HG03520 (cell line): ENCODE measurements at regions not wholly inside any gene's neighbourhood (a gene's known extent, or its start where the extent isn't known, plus 50 kb on each side); places are given as distances from the start of the nearest gene placed in this dataset.
"Not testable (repeated sequence)": the region's sequence is repeated elsewhere in the genome, so short reads cannot be mapped to it uniquely, and the experiment has no call there.

ENCODE experiments used
- ATAC-seq: cut with Tn5 transposase; IDR thresholded peaks from one replicate; pipeline ENCODE4 v1.9.1; 2021; ENCODE audit warnings: mild to moderate bottlenecking, moderate library complexity; ENCODE audit not compliant: unreplicated experiment

DNA sequence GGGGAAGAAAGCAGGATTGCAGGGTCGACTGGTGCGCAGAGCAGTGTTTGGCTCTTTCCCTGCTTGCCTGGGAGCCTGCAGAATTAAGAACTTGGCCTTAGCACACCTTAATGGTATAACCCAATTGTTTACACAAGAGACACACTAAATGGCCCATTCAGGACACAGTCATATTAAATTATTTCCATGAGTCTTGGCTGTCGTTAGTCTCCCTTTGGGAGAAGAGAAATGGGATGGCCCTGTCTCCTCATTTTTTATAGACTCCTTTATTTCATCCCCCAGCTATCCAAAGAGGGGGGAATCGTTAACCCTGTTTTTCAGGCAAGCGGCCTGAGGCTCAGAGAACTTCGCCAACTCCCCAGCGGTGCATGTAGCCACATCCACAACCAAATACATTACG is 282.5 kb downstream of the SUCLA2 start:
- ATAC-seq, result no peak

DNA sequence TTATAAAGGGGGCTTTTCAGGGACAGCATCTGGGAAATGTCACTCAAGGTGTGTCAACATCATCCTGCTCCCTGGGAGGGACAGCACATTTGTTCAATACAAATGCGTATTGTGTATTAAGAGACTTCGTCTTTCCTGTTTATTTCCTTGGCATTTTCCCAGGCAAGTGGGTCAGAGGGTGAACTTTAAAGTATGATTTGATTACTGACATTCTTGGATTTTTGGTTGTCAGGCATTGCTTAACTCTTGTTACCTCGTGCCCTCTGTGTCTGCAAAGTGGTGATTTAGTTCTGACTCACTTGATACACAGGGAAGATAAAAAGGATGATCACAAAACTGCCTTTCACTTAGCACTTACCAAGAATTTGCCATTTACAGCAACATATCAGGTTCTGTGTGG is 292.7 kb downstream of the SUCLA2 start:
- ATAC-seq, result no peak

DNA sequence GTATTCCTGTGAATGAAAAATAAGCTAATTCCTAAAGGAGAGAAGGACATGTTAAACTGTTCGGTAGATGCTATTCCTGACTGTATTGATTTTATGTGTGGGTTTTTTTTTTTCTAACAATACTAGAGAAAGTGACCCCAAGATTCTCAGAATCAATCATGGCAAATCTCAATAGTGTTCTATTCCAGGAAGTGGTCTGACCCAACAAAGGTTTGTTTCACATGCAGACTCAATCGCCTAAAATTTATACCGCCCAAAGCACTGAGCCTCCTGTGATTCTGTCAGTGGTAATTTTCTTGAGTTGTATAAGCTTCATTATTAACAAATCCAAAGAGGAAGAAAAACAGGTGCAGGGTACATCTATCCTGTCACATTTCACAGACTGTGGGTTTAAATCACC is 293.7 kb downstream of the SUCLA2 start:
- ATAC-seq, result no peak

DNA sequence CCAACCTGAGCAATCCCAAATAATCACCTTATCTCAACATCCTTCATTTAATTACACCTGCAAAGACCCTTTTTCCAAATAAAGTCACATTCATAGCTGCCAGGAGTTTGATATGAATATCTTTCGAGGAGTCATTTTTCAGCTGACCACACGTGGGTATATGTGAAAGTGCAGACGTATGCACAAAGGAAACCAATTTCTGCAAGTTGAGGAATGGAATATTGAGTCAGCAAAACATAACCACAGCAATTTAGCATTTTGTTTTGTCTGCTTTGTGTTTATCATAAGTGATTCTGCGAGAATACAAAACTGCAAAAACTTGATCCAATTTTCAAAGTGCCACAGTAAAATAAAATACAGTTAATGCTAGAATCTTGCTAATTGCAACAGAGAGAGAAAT is 295.9 kb downstream of the SUCLA2 start:
- ATAC-seq, result no peak

DNA sequence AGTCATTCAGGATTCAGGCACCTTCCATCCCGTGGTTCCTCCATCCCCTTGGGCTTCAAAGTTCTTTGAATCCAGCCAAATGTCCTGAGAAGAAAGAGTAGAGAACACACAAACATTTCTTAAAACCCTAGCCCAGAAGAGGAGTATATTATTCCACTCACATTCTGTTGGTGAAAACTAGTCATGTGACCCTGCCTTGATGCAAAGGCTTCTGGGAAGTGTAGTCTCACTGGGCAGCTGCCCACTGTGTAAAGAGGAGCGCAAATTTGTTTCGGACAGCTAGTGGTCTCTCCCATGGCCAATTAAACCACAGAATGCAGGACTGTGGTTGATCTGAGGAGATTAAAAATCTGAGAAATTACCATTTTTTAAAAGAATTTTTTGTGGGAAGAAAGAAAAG is 304.4 kb downstream of the SUCLA2 start:
- ATAC-seq, result no peak

DNA sequence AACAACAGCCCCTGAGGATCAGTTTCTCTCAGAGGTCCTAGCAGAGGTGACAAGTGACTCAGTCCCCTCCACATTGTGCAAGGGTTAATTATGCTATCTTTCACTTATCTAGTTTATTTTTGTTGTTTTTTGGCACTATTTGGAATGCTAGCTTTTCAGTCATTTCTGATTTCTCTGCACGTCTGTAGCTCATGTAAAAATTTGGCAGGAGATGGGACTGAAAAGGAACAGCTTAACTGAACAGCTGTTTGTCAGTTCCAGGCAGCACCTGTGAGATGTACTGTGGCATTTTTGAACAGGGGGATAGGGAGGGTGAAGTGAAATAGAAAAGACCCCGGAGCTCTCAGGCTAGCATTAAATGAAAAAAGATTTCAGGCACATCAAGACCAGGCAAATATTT is 313.5 kb downstream of the SUCLA2 start:
- no peak for ATAC-seq

DNA sequence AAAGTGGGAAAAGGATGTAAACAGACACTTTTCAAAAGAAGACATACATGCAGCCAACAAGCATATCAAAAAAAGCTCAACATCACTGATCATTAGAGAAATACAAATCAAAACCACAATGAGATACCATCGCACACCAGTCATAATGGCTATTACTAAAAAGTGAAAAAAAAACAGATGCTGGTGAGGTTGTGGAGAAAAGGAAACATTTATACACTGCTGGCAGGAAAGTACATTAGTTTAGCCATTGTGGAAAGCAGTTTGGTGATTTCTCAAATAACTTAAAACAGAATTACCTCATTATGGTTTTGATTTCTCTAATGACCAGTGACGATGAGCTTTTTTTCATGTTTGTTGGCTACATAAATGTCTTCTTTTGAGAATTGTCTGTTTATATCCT is 315.9 kb downstream of the SUCLA2 start:
- ATAC-seq, result not testable (repeated sequence)

DNA sequence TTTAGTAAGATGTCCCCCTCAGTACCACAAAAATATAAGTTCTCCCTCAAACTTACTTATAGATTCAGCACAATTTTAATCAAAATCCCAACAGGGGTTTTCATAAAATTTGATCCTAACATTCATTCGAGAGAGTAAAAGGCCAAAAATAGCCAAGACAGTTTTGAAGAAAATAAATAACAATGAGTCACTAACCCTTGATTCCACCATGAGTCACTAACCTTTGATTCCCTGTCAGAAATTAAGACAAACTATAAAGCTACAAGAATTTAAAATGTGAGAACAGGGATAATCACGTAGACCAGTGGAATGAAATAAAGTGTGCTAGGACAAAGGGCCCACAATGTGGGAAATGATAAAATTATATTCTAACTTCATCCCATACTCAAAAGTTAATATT is 320.3 kb downstream of the SUCLA2 start:
- ATAC-seq, result no peak

DNA sequence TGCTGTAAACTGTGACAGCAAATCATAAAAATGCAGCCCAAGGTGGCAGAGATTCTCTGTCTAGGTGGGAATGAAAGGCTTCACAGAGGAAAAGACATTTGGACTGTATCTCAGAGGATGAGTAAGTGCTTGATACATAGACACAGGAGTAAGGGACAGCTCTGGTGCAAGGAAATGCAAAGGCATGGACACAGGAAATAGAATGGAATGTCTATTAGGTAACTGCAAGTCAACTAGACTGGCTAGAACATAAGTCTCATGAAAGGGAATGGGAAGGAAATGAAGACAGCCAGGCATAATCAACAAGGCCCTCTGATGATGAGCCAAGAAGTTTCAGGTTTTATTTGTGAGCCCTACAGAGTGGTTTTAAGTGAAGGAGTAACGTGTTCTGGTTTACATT is 321.7 kb downstream of the SUCLA2 start:
- no peak for ATAC-seq

DNA sequence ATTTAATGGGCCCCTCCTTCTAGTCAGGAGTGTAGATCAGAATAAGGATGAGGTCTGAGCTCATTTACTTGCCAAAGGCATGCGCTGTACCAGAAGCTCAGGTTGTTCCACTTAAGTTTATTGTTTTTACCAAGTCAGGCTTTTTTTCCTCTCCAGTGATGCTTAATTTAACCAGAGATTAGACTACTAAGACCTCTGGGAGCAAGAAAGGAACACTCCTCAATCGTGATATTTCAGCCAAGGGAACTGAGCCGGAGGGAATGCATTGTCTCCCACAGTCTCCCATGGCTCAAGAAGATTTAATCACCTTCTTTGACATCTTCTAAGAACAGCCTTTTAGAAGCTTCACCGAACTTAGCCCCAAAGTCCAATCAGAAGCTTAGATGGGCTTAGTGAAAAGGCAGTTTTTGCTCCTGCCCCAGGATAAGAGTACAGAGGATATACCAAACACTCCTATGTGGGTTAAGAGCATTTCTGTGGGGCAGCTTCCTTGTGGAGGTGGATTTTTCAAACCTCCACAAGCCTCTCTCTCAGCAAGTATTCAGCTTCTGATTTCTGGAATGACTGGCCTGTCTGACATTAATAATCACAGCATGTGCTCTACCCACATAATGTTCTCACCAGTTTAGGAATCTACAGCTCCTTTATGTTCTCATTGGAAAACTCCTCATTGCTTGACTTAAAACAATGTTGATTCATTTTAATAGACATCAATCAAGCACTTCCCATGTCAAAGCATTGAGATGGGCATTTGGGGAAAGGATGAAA is 322.7 kb downstream of the SUCLA2 start:
- ATAC-seq, result no peak

DNA sequence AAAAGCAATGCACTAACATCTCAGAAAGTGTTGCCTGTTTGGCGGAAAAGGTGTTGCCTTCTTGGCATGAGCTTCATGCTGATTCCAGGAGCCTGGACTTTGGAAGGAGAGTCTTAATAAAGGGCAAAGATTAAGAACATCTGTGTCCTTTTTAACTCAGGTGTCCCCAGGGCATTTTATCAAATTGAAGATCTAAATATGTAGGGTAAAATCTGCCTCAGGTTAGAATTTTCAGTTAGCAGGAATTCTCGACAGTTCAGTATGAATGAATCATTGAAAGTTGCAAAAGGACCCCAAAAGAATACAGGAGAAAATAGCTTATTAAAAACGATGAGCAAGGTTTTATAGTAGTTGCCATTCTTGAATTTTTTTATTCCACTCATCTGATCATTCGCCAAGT is 325.2 kb downstream of the SUCLA2 start:
- no peak for ATAC-seq

DNA sequence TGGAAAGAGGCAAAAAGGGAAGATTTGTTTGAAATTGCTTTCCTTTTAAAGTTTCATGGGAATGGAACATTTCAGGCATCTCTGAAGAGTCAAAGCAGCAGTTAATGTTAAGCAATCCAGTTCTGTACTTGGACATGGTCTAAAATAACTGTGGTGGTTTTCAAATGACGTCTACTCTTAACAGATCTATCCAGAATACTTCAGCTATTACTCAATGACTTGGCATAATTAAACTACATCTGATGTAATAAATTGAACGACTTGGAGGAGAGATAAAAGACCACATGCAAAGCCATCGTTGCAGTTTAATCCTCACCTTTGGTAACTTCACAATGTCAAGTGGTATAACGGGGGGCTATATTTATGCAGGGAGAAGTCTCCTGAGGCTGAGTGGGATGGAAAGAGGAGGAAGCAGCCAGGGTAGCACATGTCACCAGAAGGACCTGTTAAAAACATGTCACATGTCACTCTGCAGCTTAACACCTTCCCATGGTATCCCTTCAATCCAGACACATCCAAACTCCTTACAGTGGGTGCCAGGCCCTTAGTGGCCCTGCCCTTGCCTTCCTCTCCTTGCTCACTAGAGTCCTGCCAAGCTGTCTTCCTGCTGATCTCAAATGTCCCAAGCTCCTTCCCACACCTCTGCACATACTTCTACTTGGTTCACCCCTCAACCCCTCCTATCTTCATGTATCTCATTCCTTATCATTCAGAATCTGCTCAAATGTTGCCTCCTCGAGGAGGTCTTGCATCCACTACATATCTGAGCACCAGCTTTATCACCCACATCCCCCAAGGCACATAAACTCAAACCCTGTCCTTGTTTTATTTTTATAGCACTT is 327.8 kb downstream of the SUCLA2 start:
- no peak for ATAC-seq

DNA sequence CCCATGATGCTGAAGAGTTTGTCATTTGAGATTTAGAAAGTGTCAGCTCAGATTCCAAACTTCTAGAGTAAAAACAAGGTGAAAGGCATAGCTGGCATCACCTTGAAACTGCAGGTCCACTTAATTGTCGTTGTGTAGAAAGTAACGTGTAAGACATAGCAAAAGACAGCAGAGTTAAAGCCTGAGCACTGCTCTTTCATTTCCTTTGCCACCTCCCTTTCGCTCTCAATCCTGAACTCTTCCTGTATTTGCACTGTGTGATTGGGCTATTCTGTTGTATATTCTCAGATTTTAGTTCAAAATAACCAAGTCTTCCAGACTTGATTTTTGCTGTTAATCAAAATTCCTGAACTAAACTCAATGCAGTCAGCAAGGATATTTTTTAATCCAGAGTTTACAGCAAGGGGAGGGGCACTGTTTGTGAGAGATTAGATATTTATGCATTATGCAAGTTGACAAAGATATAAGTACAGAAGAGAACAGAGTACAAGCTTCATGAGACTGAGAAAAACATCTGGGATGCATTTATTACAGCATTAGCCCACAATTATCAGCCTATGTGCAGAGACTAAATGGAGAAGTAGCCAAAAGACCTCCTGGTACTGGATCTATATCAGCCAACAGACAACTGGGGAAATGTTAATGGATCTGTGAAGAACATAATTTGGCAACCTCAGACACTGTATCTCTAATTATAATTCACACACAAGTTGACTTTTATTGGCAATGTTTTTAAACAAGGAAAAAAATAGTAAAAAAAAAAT is 328.6 kb downstream of the SUCLA2 start:
- no peak for ATAC-seq

DNA sequence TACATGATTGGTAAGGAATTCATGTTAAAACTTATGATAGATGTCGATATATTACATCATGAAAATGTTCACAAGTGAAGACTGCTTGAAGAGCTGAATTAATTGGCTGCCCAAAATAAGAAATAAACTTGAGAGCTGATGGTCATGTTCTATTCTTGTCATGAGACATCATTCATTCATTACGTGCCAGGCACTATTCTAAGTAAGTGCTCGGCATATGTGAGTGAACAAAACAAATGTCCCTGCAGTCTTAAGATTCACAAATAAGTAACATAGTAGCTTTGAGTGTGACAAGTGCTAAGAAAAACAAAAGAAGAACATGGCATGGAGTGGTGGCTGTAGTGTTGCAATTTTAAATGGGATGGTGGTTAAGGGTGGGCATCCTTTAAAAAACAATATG is 329.3 kb downstream of the SUCLA2 start:
- no peak for ATAC-seq

DNA sequence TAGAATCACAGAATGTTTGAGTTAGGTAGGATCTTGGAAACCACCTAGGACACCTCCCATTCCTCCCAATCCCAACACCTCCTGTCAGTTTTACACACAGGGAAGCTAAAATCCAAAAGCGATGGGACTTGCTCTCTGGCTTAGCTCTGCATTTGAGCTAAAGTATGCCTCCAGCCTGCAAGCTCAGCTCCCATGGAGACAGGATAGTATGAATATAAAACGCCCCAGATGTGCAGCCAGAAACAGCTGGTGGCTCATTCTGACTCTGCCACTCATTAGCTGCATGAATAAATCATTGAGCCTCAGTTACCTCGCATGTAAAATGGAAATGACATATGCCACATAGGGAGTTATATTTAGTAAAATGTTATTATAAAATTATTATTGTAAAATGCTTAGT is 336.0 kb downstream of the SUCLA2 start:
- no peak for ATAC-seq

DNA sequence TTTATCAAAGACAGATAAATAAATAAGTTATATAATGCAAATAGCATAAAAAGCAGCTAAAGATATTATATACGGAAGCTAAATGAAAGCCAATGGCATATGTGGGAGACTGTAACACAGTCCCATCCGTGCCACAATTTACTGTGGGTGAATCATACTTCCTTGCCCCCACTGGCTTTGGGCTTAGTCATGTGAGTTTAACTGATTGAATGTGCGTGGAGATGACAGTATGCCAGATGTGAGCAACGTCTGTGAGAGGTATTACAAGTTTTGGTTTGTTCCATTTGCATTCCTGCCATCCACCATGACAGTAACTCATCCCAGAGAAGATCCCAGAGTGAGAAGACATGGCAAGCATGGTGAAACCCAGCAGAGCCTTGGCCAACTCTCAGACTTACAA is 340.0 kb downstream of the SUCLA2 start:
- ATAC-seq, result no peak

DNA sequence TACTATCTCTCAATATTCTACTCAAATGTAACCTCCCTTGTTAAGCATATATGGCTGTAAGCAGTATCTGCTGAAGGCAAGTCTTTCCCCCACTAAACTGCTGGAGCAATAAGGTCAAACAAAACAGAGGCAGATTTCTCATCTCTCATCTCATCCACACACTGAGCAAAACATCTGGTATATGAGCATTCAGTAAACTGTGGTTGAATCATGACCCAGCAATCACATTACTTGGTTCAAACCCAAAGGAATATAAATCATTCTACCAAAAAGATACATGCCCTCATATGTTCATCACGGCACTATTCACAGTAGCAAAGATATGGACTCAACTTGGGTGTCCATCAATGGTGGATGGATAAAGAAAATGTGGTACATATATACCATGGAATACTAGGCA is 344.4 kb downstream of the SUCLA2 start:
- ATAC-seq, result no peak

DNA sequence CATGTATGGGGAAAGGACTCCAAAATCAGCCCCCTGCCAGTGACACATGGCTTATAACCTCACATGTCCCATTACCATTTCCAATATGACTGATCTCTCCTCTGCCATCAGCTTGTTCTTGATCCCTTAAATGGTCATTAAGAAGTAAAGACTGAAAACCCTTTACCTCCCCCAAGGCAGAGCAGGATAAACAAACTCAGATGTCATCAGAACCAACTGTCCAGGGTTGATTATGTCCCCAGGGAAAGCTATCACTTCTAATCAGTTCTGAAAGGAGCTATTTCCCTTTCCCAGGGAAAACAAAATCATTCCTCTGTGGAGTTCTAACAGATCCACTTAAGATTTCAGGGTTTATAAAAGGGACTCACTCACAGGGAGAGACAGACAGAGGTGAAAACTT is 350.9 kb downstream of the SUCLA2 start:
- no peak for ATAC-seq

DNA sequence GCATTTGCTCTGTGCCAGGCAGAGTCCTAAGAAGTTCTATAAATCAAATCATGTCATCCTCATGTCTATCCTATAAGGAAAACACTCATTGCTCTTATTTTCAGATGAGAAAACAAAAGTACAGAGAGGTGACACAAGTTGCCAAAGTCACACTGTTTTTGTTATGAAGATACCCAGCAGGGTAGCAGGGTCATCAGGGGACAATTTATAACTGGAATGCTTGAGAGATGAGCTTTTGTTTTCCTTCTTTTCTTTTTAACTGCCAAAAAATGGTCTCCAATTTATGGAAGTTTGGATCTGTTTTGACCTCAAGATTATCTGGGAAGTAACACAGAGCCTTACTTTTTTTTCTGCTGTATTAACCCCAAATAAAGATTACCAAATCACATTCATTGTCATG is 354.1 kb downstream of the SUCLA2 start:
- ATAC-seq, result no peak

DNA sequence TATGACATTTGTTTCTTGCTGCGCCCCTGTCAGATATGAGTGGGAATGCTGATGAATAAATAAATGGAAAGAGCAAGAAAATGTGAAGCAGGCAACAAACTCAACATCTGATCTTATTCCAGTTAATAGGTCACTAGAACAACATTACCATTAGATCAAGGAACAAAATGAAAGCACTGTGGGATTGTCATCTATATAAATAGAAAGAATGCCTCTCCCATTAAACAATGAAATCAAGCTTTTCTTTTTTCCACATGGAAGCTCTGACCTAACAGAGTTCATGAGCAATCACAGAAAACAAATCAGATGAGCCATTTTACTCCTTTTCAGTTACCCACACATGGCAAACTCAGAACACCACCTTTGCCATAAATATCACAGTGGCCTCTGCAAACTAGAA is 354.8 kb downstream of the SUCLA2 start:
- no peak for ATAC-seq

DNA sequence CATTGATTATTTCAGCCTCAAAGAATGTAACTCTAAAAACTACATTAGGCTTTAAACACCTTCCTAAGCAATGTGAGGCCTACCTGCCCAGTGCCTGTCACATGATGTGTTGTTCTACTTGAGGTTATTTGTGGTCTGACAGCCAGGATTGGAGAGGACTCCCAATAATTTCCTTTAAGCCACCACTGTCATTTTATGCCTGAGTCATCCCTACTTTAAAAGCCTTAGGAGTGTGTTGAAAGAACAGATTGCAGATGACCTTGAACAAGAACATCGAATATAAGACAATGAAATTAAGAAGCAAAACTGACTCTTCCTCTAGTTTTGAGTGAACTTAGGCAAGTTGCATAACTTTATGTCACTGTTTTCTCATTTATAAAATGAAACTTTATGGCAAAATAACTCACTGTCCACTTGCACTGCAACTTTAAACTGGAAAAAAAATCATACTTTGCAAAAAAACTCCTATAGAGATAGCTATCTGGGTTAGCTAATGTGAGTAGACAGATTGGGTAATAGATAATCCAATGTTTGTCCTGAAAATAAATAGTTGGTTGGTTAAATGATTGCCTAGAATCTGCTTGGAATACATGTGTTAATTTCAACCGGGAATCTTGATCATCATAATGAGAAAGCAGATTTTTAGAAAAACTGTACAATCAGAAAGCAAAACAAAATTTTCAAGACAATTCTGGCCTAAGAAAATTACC is 361.2 kb downstream of the SUCLA2 start:
- ATAC-seq, result no peak
